Stimulated activated CD4-positive, alpha-beta T cell treated with anti-CD3 and anti-CD28 coated beads, Interleukin-4, amount 100 ng/mL, for 4 hours (primary cell): ENCODE measurements at regions not wholly inside any gene's neighbourhood (a gene's known extent, or its start where the extent isn't known, plus 50 kb on each side); places are given as distances from the start of the nearest gene placed in this dataset.
"Not testable (repeated sequence)": the region's sequence is repeated elsewhere in the genome, so short reads cannot be mapped to it uniquely, and the experiment has no call there.

Experiments
- DNase-seq, 2 experiments: peaks; one replicate each; pipeline ENCODE4 v3.0.0-alpha.2; 2020

GRCh38 chr11:103812680-103813079 is 223.8 kb upstream of the DDI1 start:
- no peak for DNase-seq

GRCh38 chr11:103820345-103820744 is 216.1 kb upstream of the DDI1 start:
- DNase-seq, result not testable (repeated sequence)

- no peak for DNase-seq
Observed at GRCh38 chr11:103824116-103824515, 212.3 kb upstream of the DDI1 start.

GRCh38 chr11:103825469-103825868 is 211.0 kb upstream of the DDI1 start:
- no peak for DNase-seq

GRCh38 chr11:103826856-103827255 is 209.6 kb upstream of the DDI1 start:
- no peak for DNase-seq

- no peak for DNase-seq
Observed at GRCh38 chr11:103829596-103829995, 206.8 kb upstream of the DDI1 start.

GRCh38 chr11:103830205-103830604 is 206.2 kb upstream of the DDI1 start:
- no peak for DNase-seq

- no peak for DNase-seq
Observed at GRCh38 chr11:103832762-103833161, 203.7 kb upstream of the DDI1 start.

- no peak for DNase-seq
Observed at GRCh38 chr11:103842191-103842590, 194.2 kb upstream of the DDI1 start.

GRCh38 chr11:103842795-103843194 is 193.6 kb upstream of the DDI1 start:
- DNase-seq, result no peak

GRCh38 chr11:103844327-103845215 is 191.9 kb upstream of the DDI1 start:
- no peak for DNase-seq

- no peak for DNase-seq
Observed at GRCh38 chr11:103845331-103845730, 191.1 kb upstream of the DDI1 start.

GRCh38 chr11:103848686-103849085 is 187.8 kb upstream of the DDI1 start:
- DNase-seq, result no peak

- no peak for DNase-seq
Observed at GRCh38 chr11:103849366-103849765, 187.1 kb upstream of the DDI1 start.

GRCh38 chr11:103850419-103851165 is 185.8 kb upstream of the DDI1 start:
- DNase-seq, result no peak

GRCh38 chr11:103851166-103851651 is 185.2 kb upstream of the DDI1 start:
- no peak for DNase-seq
